ENCODE measurements at regions not wholly inside any gene's neighbourhood (a gene's known extent, or its start where the extent isn't known, plus 50 kb on each side); places are given as distances from the start of the nearest gene placed in this dataset.

DNA sequence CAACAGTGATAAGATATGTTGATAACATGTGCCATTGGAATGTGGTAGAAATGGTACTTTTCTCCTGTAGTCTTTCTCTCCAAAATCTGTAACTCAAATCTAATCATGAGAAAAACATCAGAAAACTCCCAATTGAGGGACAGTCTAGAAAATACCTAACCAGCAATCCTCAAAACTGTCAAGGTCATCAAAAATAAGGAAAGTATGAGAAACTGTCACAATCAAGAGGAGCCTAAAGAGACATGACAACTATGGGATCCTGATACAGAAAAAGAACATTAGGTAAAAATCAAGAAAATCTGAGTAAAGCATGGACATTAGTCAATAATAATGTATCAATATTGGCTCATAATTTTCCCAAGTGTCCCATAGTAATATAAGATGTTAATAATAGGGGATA, 124.5 kb upstream of the PPP1R2C start:
- Histone ChIP-seq H3K4me3 (ENCODE audit: low read length) (no peak overlapping the region), H3K36me3 (ENCODE audit: insufficient read depth, low read length) (no peaks in the 10 kb centered on the region), H3K27me3 (ENCODE audit: control insufficient read depth in 1 of 2, insufficient read depth in 2 of 2, low read length in 2 of 2) (no peaks in the 10 kb centered on the region), H3K4me1 (ENCODE audit: insufficient read depth, low read length) (no peaks in the 10 kb centered on the region), H3K9me3 (ENCODE audit: control insufficient read depth in 1 of 2, insufficient read depth in 1 of 2, low read length in 2 of 2) (no peaks in the 10 kb centered on the region), H3K27ac (ENCODE audit: low read depth in 1 of 2, low read length in 2 of 2) (no peak overlapping the region)
- H3K27me3 Mint-ChIP-seq: no peaks in the 10 kb centered on the region
- no peak for ATAC-seq (ENCODE audit: poor library complexity)
- ChIA-PET CTCF (no interaction called here), POLR2A (no interaction called here)
- no peaks in the 10 kb centered on the region for H3K36me3 Mint-ChIP-seq (ENCODE audit: low read depth)
- H3K4me1 Mint-ChIP-seq (ENCODE audit: low read depth): no peaks in the 10 kb centered on the region
- H3K4me3 Mint-ChIP-seq: no peak overlapping the region
- TF ChIP-seq, protein P1, sequence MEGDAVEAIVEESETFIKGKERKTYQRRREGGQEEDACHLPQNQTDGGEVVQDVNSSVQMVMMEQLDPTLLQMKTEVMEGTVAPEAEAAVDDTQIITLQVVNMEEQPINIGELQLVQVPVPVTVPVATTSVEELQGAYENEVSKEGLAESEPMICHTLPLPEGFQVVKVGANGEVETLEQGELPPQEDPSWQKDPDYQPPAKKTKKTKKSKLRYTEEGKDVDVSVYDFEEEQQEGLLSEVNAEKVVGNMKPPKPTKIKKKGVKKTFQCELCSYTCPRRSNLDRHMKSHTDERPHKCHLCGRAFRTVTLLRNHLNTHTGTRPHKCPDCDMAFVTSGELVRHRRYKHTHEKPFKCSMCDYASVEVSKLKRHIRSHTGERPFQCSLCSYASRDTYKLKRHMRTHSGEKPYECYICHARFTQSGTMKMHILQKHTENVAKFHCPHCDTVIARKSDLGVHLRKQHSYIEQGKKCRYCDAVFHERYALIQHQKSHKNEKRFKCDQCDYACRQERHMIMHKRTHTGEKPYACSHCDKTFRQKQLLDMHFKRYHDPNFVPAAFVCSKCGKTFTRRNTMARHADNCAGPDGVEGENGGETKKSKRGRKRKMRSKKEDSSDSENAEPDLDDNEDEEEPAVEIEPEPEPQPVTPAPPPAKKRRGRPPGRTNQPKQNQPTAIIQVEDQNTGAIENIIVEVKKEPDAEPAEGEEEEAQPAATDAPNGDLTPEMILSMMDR (IDR thresholded peaks at IDR 0.05): no peak
- intact Hi-C loops (cut with DNase I, micrococcal nuclease): no loop called here
- DNase-seq: no peak
- no peak overlapping the region for H3K27ac Mint-ChIP-seq
- H3K9me3 Mint-ChIP-seq: peaks cover 2% of the 10 kb centered on the region

DNA sequence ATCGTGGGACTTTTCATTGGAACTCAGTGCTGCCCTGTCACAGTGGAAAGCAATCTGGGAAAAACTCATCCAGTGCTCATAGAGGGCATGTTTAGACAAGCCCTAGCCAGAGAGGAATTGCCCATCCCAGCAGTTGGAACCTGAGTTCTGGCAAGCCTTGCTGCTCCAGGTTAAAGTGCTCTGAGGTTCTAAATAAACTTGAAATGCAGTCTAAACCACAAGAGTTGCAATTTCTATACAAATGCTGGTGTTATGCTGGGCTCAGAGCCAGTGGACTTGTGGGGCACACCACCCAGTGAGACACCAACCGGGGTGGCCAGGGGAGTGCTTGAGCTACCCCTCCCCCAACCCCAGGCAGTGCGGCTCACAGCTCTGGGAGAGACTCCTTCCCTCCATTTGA, 142.8 kb upstream of the PPP1R2C start:
- ChIA-PET POLR2A (no interaction called here), CTCF (no interaction called here)
- Histone ChIP-seq H3K27me3 (ENCODE audit: control insufficient read depth in 1 of 2, insufficient read depth in 2 of 2, low read length in 2 of 2) (no peaks in the 10 kb centered on the region), H3K27ac (ENCODE audit: low read depth in 1 of 2, low read length in 2 of 2) (no peak overlapping the region), H3K9me3 (ENCODE audit: control insufficient read depth in 1 of 2, insufficient read depth in 1 of 2, low read length in 2 of 2) (no peaks in the 10 kb centered on the region), H3K36me3 (ENCODE audit: insufficient read depth, low read length) (no peaks in the 10 kb centered on the region), H3K4me3 (ENCODE audit: low read length) (no peak overlapping the region), H3K4me1 (ENCODE audit: insufficient read depth, low read length) (no peaks in the 10 kb centered on the region)
- H3K27me3 Mint-ChIP-seq: no peaks in the 10 kb centered on the region
- no peaks in the 10 kb centered on the region for H3K4me1 Mint-ChIP-seq (ENCODE audit: low read depth)
- H3K27ac Mint-ChIP-seq: no peak overlapping the region
- intact Hi-C loops (cut with DNase I, micrococcal nuclease): no loop called here
- no peak for ATAC-seq (ENCODE audit: poor library complexity)
- H3K4me3 Mint-ChIP-seq: no peak overlapping the region
- DNase-seq: no peak
- TF ChIP-seq, protein P1 (IDR thresholded peaks at IDR 0.05): no peak
- no peaks in the 10 kb centered on the region for H3K36me3 Mint-ChIP-seq (ENCODE audit: low read depth)
- no peaks in the 10 kb centered on the region for H3K9me3 Mint-ChIP-seq

DNA sequence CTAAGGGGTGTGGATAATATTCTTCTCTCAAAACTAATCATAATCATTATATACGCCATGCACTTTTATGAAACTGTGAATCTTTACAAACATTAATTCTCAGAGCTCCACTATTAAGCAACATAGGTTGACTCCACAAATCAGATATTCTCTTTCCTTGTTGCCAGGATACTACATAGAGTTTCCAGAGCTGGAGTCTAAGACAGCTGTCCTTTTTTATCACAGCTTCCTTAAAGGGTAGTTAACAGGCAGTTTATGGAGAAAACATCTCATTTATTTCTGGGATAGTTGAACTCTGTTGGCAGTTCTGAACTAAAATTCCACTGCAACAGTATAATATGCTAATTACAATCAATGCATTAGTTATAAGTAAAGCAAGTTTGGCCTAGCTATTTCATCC, 152.1 kb upstream of the PPP1R2C start:
- no peaks in the 10 kb centered on the region for H3K27me3 Mint-ChIP-seq
- CTCF ChIA-PET: no interaction called here
- peaks cover 5% of the 10 kb centered on the region for H3K36me3 Mint-ChIP-seq (ENCODE audit: low read depth)
- peaks cover 18% of the 10 kb centered on the region for H3K4me1 Mint-ChIP-seq (ENCODE audit: low read depth)
- Histone ChIP-seq H3K9me3 (ENCODE audit: control insufficient read depth in 1 of 2, insufficient read depth in 1 of 2, low read length in 2 of 2) (no peaks in the 10 kb centered on the region), H3K4me1 (ENCODE audit: insufficient read depth, low read length) (peaks cover 17% of the 10 kb centered on the region), H3K4me3 (ENCODE audit: low read length) (no peak overlapping the region), H3K27ac (ENCODE audit: low read depth in 1 of 2, low read length in 2 of 2) (no peak overlapping the region), H3K36me3 (ENCODE audit: insufficient read depth, low read length) (no peaks in the 10 kb centered on the region), H3K27me3 (ENCODE audit: control insufficient read depth in 1 of 2, insufficient read depth in 2 of 2, low read length in 2 of 2) (no peaks in the 10 kb centered on the region)
- POLR2A ChIA-PET: no interaction called here
- H3K9me3 Mint-ChIP-seq: no peaks in the 10 kb centered on the region
- no peak overlapping the region for H3K4me3 Mint-ChIP-seq
- H3K27ac Mint-ChIP-seq: no peak overlapping the region
- intact Hi-C loops (cut with DNase I, micrococcal nuclease): loop anchor here in 1 of 2 experiments (10.0 kb wide), 1 partner anchor 1025 kb away; no protein-coding TSS in a partner anchor
- ATAC-seq (ENCODE audit: poor library complexity) (no peak), DNase-seq (no peak)
- TF ChIP-seq, protein P1 (IDR thresholded peaks at IDR 0.05): no peak
